ENCODE measurements at regions not wholly inside any gene's neighbourhood (a gene's known extent, or its start where the extent isn't known, plus 50 kb on each side); places are given as distances from the start of the nearest gene placed in this dataset.

DNA sequence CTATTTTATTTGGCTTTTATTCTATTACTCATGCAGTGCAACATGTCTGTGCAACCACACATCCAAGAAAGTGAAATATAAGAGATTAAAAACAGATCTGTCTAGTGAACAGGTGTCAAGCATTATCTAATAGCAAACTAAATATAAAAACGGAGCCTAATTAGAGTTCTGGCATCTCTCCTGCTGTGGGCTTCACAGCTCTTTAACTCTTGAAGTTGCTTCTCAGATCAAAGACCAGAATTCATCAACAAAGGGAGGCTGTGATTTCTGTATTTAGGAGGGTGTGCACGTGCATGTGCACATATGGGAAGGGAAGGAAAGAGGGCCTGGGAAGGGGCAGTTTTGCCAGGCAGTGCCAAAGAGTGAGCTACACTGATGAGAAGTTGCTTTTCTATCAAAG lies 81.0 kb downstream of the MIS18A start:
- TF ChIP-seq, protein P1, sequence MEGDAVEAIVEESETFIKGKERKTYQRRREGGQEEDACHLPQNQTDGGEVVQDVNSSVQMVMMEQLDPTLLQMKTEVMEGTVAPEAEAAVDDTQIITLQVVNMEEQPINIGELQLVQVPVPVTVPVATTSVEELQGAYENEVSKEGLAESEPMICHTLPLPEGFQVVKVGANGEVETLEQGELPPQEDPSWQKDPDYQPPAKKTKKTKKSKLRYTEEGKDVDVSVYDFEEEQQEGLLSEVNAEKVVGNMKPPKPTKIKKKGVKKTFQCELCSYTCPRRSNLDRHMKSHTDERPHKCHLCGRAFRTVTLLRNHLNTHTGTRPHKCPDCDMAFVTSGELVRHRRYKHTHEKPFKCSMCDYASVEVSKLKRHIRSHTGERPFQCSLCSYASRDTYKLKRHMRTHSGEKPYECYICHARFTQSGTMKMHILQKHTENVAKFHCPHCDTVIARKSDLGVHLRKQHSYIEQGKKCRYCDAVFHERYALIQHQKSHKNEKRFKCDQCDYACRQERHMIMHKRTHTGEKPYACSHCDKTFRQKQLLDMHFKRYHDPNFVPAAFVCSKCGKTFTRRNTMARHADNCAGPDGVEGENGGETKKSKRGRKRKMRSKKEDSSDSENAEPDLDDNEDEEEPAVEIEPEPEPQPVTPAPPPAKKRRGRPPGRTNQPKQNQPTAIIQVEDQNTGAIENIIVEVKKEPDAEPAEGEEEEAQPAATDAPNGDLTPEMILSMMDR (conservative IDR thresholded peaks at IDR 0.05): no peak
- Mint-ChIP-seq H3K4me3 (no peak overlapping the region), H3K4me1 (ENCODE audit: unreplicated experiment) (peaks cover 9% of the 10 kb centered on the region), H3K36me3 (no peaks in the 10 kb centered on the region), H3K27me3 (no peaks in the 10 kb centered on the region), H3K27ac (no peak overlapping the region), H3K9me3 (no peaks in the 10 kb centered on the region)
- no peak for DNase-seq (ENCODE audit: extremely low spot score, unreplicated experiment)

DNA sequence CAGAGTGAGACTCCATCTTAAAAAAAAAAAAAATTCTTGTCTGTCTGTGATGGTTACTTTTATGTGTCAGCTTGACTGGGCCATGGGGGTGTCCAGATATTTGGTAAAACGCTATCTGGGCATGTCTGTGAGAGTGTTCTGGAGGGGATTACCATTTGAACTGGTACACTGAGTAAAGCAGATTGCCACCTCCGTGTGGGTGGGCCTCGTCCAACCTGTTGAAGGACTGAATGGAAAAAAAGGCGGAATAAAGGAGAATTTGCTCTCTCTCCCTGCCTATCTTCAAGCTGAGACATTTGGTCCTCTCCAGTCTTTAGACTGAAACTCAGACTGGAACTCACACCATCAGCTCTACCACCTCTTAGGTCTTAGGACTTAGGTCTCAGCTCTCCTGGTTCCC lies 82.8 kb downstream of the MIS18A start:
- H3K4me1 Mint-ChIP-seq (ENCODE audit: unreplicated experiment): peaks cover 9% of the 10 kb centered on the region
- no peak overlapping the region for H3K27ac Mint-ChIP-seq
- TF ChIP-seq, protein P1 (conservative IDR thresholded peaks at IDR 0.05): no peak
- H3K4me3 Mint-ChIP-seq: no peak overlapping the region
- H3K27me3 Mint-ChIP-seq: no peaks in the 10 kb centered on the region
- H3K9me3 Mint-ChIP-seq: no peaks in the 10 kb centered on the region
- DNase-seq (ENCODE audit: extremely low spot score, unreplicated experiment): no peak
- no peaks in the 10 kb centered on the region for H3K36me3 Mint-ChIP-seq

DNA sequence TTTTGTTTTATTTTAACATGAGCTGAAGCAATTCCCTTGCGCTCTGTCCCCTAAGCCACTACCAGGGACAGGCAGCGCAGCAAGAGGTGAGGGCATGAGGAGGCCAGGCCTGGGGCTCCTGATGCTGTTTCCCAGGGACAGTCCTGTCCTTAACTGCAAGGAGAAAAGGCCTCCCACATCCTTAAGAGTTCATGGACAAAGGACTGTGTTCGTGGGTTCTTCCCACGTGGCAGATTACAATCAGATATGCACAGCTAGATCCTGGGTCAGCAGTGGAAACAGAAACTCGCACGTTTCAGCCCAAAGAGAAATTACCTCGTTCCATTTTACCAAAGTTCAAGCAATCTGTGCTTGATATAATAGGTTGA lies 85.8 kb downstream of the MIS18A start:
- peaks cover 6% of the 10 kb centered on the region for H3K27me3 Mint-ChIP-seq
- no peak overlapping the region for H3K4me3 Mint-ChIP-seq
- TF ChIP-seq, protein P1 (conservative IDR thresholded peaks at IDR 0.05): no peak
- no peaks in the 10 kb centered on the region for H3K36me3 Mint-ChIP-seq
- DNase-seq (ENCODE audit: extremely low spot score, unreplicated experiment): peak; percentile 24
- peaks cover 9% of the 10 kb centered on the region for H3K4me1 Mint-ChIP-seq (ENCODE audit: unreplicated experiment)
- no peak overlapping the region for H3K27ac Mint-ChIP-seq
- H3K9me3 Mint-ChIP-seq: no peaks in the 10 kb centered on the region

DNA sequence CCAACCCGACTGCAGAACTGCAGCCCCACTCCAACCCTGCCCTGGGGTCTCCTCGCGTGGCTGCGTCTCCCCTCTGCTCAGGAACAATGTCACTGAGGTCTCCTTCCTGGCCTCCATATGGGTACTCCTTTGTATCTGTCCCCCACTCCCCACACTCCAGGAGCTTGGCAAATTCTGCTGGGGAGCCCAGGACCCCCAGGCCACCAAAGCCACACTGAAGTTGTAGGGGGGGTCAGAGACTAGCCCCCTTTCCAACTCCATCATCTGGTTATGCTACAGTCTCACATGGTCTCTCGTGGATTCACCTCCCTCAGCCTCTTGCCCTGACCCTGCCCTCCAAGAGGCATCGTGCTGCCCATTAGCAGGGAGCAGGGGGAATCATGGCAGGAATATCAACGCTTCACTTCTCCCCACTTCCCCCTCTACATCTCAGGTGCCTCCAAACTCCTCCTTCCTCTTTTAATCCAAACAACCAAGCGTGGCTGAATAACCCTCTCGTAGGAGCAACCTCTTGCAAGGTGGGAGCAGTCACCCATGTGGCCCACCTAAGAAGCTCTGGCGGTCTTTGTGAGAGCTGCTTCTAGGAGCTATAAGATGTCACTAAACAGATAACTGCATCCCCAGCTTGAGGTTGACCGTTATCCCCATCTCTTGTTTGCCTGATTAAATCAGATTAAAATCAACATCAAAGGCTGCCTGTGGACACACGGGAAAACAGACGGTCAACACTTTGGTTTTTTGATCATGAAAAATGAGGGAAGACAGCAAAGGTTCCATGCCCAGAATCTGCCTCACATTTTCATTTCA lies 86.4 kb downstream of the MIS18A start:
- no peaks in the 10 kb centered on the region for H3K36me3 Mint-ChIP-seq
- H3K9me3 Mint-ChIP-seq: no peaks in the 10 kb centered on the region
- H3K4me3 Mint-ChIP-seq: no peak overlapping the region
- no peak overlapping the region for H3K27ac Mint-ChIP-seq
- H3K4me1 Mint-ChIP-seq (ENCODE audit: unreplicated experiment): peaks cover 4% of the 10 kb centered on the region
- peaks cover 6% of the 10 kb centered on the region for H3K27me3 Mint-ChIP-seq
- TF ChIP-seq, protein P1 (conservative IDR thresholded peaks at IDR 0.05): no peak
- peak; percentile 48 for DNase-seq (ENCODE audit: extremely low spot score, unreplicated experiment)

DNA sequence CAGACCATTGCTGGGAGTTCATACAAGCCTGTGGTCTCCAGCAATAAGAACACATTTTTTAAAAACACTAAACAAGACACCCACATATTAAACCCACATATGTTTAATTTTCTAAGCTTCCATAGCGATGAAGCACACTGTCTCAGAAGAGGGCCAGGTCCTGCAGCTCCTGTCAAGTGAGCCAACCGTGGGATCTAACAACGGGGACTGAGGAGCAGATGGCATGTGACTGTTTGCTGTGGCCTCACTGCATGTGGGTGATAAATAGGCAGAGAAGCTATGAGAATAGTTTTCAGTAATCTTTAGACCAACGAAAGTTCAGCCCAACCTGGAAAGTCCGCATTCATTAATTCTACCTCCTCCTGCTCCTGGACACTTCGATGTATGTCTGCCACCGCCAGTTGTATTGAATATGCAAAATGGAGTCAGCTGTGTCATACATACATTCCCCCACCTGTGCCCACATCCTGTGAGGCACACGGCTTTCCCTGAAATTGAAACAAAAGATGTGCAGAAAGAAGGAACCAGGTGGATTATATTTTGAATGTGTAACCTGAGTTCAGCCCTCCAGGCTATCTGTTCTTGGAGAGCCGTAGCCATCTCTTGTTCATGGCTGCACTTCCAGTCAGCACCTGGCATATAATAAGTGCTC lies 88.2 kb downstream of the MIS18A start:
- no peaks in the 10 kb centered on the region for H3K9me3 Mint-ChIP-seq
- no peak overlapping the region for H3K27ac Mint-ChIP-seq
- peaks cover 4% of the 10 kb centered on the region for H3K4me1 Mint-ChIP-seq (ENCODE audit: unreplicated experiment)
- DNase-seq (ENCODE audit: extremely low spot score, unreplicated experiment): peak; percentile 29
- H3K27me3 Mint-ChIP-seq: peaks cover 10% of the 10 kb centered on the region
- H3K4me3 Mint-ChIP-seq: no peak overlapping the region
- H3K36me3 Mint-ChIP-seq: no peaks in the 10 kb centered on the region
- TF ChIP-seq, protein P1 (conservative IDR thresholded peaks at IDR 0.05): no peak
